HG03066 (cell line): ENCODE measurements at regions not wholly inside any gene's neighbourhood (a gene's known extent, or its start where the extent isn't known, plus 50 kb on each side); places are given as distances from the start of the nearest gene placed in this dataset.
"Not testable (repeated sequence)": the region's sequence is repeated elsewhere in the genome, so short reads cannot be mapped to it uniquely, and the experiment has no call there.

Experiments
- ATAC-seq: cut with Tn5 transposase; IDR thresholded peaks from one replicate; pipeline ENCODE4 v1.9.1; 2021; ENCODE audit warnings: low read depth; ENCODE audit not compliant: unreplicated experiment

DNA sequence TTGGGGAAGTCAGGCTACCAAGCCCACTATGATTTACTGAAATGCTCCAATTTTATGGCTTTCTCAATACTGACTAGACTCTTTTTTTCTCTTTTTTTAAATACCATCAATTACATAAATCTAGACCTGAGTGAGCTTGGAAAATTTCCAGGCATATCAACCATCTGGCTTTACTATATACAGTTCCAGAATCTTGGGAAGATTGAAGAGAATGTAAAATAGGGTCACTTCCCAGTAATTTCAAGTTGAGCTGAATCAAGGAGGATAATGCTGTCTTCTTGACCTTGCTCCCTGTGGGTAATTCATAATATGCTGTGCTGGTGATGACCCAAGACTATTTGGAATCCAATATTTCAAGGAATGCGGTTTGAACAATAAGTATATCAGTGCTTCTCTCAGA is 108.1 kb downstream of the MAP3K21 start:
- no peak for ATAC-seq

DNA sequence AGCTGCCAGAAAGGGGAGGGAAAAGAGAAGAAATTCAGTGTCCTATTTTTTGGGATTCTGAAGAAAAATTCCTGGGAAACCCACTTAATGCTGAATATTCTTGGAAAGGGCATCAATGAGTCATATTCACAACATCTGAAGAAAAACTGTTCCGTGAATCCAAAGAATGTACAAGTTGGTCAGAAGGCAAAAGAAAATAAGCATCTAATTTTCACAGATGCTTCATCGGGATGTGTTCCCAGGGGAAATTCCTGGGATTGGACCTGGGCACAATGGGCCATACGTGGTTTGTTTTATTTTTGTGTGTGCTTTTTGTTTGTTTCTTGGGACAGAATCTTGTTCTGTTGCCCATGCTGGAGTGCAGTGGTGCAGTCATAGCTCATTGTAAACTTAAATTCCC is 112.2 kb downstream of the MAP3K21 start:
- no peak for ATAC-seq

DNA sequence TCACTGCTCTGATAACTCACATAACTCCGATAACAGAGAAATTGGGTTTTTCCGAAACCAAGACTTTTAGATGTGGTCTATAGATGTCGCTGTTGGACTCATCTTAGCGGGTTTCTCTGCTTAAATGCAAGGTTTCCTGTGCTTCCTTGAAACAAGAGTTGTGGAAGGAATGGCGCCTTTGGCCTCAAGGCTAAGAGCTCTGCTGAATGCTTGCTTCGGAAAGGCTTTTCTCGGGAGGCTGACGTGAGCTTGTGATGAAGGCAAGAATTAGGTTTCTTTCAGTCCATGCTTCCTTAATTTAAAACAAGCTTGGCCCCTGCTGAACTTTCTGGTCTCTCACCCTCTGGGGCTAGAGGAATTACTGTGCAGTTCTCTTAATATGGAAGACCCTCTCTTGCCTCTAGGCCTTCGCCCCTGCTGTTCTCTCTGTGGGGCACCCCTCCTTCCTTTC is 113.5 kb downstream of the MAP3K21 start:
- peak; percentile 71 for ATAC-seq

DNA sequence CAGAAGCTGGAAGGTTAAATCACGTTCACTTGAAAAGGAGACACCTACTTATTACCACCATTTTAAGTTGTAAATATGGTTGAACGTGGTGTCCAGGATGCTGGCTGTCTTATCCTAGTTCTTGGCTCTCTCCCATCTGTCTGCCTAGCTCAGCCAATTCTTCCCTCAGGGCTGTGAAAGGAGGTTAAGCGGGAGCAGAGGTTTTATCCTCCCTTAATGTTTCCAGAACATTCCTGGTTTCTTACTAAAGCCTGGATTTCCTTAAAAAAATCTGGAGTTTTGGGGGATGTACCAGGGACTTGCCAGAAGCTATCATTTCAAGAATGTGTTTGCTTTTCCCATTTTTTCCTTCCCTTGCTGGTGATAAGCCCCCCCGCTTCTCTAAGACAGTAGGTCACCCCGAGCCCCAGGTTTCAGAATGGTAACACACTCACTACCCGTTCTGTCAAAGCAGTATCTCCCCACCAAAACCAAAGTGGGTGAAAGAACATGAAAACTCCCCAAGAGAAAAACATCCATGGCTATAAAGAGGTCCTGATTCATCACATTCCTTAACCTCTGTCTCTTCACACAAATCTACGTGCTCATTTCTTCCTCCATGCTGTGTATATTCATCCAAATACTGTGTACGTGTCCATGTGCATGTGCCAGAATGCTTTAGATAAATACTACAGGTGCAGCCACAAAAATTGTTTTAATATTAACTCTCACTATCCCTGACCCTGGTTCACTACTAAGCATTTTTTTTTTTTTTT is 114.7 kb downstream of the MAP3K21 start:
- ATAC-seq = no peak

DNA sequence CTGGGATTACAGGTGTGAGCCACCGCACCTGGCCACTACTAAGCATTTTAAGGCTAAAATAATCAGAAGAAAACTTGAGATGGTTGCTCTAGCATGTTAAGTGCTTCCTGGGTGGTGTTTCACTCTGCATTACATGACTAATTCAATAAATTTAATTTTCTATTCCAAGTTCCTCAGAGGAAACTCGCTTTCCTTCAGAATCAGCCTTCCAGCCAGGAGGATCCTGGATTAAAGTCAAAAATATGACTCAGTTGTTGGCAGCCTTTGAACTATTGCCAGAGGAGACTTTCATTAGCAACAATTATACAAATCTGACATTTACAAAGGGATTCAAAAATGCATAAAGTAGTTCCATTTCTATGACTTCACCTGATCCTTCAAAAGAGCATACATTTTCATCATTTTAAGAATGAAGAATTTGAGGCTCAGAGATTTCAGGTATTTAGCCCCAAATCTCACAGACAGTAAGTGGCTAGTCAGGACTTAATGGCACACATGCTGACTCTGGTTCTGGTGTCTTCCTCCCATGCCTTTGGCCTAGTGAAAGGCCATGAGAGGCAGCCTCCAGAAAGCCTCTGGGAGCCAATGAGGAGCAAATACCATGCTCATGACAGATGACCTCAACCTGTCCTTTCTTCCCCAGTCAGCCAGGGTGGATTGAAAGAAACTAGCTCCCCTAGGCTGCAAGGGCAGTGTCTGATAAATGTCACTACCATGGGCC is 115.7 kb downstream of the MAP3K21 start:
- no peak for ATAC-seq

DNA sequence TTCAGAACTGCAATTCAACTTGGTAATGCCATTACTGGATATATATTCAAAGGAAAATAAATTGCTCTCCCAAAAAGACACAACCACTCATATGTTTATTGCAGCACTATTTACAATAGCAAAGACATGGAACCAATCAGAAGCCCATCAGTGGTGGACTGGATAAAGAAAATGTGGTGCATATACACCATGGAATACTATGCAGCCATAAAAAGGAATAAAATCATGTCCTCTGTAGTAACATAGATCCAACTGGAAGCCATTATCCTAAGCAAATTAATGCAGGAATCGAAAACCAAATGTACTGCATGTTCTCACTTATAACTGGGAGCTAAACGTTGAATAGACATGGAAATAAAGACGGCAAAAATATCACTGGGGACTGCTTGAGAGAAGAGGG is 117.0 kb downstream of the MAP3K21 start:
- ATAC-seq = no peak

DNA sequence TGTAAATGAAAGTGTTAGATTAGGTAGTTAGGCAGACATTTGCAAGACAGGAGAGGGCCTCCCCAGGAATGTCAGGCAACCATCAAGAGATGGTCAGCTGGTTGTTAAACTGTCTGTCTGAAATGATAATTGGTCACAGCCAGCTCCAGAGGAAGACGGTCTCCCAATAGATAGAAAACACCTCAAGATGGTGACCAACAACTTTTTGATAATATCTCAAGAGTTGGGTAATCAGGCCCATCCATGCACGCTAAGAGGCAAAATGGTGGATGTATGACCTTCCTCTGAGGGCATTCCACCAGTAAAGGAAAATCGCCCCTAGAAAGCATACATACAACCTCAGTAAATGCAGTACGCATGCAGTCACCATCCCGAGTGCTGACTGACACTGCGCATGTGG is 118.2 kb downstream of the MAP3K21 start:
- ATAC-seq = no peak

DNA sequence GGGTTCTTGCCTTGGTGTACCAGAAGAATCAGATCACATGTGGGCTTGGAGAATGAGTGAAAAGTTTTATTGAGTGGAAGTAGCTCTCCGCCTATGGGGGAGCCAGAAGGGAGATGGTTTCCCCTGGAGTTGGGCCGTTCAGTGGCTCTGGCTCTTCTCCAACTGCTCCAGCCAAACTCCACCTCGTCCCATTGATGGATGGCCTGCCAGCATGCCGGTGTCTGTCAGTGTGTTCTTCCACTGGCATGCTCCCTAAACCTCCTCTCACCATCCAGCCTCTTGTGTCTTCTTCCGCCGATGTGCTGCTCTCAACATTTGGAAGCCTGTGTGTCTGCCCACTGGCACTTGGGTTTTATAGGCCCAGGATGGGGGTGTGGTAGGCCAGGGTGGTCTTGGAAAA is 119.4 kb downstream of the MAP3K21 start:
- ATAC-seq = no peak

DNA sequence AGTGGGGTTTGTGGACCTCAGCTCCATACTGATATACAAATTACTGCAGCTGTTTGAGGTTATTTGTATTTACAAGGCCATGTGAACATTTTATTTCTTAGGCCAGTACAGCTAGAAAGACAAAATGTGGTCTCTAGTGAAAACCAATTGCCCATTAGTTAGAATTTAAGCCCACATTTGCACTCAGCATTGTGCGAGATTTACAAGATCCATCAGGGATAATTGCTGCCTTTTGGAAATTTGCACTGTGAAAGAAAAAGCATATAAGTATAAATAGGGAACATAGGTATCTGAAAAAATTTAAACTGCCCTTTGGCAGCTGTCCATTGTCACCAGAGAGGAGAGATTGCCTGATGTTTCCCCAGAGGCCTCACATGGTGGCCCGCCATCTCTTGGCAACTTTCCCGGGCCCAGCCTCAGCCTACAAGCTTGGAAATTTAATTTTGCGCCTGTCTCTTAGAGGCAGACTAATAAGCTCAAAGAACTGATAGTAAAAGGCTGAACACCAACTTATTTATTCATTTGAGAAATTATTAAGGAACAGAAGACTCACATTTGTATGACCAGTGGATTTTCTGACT is 120.7 kb downstream of the MAP3K21 start:
- ATAC-seq = no peak

DNA sequence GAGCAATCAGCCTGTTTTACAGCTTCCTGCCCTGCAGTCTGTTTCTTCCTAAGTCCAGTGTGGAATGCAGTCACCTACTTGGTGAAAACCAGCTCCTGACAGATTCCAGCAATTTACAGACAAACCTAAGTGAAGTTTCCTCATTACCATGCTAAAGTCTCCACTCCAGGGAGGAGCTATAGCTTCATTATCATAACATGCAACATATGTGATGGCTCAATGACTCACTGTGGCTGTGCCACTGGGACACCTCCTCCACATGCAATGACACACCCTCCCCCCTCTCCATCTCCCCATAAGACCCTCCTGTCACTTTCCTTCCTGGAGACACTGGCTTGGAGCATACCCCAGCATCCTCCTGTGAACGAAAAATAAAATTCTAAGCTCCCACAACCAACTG is 125.2 kb downstream of the MAP3K21 start:
- ATAC-seq = no peak

DNA sequence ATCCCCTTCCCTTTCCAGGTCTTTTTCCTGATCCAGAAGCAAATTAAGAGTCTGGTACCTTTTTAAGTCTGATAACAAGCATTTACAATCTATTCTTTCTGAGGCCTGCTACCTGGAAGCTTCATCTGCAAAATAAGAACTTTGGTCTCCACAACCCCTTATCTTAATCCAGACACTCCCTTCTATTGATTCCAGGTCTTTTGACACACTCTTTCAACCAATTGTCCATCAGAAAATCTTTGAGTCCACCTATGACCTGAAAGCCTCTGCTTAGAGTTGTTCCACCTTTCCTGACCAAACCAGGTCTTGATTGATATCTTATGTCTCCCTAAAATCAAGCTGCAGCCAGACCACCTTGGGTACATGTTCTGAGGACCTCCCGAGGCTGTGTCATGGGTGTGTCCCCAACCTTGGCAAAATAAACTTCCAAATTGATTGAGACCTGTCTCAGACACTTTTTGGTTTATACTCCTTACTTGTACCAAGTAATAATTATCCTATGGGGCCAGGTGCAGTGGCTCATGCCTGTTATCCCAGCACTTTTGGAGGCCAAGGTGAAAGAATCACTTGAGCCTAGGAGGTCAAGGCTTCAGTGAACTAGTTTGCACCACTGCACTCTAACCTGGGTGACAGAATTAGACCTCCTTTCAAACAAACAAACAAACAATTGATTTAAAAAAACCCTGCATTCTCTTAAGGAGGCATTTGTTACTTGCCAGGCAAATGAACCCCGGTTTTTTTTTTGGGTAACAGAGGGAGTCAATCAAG is 126.1 kb downstream of the MAP3K21 start:
- no peak for ATAC-seq

DNA sequence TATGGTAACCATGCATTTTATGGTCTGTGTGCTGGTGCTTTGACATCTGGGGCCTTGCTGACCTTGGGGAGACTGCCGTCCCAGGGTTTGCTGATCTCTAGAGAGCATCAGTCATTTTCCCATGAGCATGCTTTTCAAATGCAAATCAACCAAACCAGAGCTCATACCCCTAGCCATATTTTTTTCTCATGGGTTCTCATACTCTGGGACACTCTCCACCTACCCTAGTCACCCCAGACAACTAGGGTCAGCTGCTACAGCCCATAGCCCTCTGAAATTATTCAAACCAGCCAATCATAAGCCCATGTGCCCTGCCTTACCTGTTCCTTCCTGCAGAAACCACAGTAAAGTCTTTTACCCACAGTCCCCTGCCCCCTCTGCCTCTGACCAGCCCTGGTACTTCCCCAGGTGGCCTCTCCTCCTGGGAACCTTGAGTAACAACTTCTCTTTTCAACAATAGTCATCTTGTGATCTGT is 132.0 kb downstream of the MAP3K21 start:
- no peak for ATAC-seq

DNA sequence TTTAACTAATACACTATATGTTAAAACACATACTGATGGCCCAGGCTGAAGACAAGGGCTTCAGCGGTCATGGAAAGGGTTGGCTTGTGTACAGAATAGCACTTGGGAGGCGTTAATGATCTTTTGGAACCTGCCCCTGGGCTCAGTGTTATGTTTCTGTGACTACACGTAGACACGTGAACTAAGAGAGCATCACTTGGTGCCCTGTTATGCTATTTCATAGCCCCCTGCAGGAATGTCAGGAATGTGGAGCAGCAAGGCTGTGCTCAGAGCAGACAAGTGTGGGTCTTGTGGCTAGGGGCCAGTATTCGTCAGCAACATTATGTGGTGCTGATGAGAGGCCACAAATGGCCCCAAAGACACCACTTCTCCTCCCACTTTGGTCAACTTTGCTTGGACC is 132.4 kb downstream of the MAP3K21 start:
- ATAC-seq = no peak

DNA sequence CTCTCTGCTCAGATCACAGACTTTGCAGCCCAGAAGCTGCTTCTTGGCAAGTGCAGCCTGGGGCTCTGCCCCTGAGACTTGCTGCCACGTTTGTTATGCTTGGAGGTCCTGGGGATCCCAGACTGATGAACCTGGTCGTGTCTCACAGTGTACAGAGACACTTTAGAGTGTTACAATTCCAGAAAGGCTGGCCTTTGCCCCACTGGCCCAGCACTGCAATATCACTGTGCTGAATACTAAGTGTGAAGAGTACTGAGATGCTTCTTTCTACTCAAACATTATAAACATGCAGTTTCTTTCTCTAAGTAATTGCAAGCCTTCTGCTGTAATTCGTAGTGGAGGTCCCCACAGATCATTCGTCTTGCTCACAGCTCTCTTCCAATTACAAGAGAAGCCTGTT is 133.2 kb downstream of the MAP3K21 start:
- no peak for ATAC-seq

DNA sequence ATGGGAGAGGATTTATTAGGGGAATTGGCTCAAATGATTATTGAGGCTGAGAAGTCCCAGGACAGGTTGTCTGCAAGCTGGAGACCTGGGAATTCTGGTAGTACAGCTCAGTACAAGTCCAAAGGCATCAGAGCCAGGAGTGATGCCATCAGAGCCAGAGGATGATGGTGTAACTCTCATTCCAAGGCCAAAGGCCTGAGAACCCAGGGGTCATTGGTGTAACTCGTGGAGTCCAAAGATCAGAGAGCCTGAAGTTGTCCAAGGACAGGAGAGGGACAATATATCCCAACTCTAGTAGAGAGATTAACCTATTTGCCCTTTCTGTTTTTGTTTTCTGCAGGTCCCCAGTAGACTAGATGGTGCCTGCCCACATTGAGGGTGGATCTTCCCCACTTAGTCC is 134.3 kb downstream of the MAP3K21 start:
- ATAC-seq = no peak

DNA sequence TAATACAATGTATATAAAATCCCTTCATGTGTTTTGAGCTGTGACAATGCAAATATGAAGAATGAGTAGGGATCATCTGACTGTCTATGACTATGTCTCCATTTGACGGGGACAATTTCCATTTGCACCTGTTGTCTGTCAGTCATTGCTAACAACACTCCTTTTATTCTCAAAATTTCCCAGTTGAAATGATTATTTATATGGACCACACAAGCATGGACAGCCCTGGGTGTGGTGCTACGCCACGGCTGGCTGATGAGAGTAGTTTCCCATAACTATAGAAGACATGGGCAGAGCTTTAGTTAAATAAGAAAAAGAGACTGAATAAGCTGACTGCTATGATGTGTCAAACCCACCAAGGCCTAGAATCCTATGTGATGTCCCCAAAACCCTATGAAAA is 135.8 kb downstream of the MAP3K21 start:
- ATAC-seq = no peak

DNA sequence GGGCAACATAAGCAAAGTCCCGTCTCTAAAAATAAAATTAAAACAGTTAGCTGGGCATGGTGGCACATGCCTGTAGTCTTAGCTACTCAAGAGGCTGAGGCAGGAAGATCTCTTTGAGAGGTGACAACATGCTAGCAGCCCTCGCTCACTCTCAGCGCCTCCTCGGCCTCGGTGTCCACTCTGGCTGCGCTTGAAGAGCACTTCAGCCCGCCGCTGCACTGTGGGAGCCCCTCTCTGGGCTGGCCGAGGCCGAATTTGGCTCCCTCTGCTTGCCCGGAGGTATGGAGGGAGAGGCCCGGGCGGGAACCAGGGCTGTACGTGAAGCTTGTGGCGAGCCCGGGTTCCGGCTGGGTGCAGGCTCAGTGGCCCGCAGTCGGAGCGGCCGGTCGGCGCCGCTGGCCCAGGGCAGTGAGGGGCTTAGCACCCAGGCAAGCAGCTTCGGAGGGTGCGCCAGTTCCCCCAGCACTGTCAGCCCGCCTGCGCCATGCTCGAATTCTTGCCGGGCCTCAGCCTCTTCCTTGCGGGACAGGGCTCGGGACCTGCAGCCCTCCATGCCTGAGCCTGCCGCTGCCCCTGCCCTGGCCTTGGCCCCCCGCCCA is 138.3 kb downstream of the MAP3K21 start:
- ATAC-seq = no peak

DNA sequence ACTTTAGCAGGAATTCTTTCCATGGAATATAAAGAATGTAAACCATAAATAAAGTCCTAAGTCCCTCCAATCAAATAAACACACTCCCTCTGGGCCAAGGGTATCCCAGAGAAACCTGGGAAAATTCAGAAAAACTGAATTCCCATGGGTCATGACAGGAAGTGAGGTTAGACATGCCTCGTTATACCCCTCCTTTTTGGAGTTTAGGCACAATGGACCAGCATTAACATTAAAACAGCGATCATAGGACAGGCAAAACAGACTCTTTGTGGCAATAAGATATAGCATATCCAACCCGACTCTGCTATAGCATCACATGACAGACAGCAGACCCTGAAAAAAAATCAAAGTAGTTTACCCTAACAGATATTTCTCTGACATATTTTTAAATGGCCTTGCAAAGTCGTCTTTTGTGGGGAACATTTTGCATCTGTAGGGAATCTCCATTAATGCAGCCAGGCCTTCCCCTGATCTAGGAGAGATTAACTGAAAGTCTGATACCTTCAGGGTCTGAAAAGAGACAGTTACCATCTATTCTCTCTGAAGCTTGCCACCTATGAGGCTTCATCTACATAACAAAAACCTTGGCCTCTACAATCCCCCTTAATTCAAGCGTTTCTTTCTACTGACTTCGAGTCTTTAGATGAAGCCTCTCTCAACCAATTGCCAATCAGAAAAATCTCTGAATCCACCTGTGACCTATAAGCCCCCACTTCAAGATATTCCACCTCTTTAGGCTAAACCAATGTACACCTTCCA is 143.0 kb upstream of the KCNK1 start:
- no peak for ATAC-seq

DNA sequence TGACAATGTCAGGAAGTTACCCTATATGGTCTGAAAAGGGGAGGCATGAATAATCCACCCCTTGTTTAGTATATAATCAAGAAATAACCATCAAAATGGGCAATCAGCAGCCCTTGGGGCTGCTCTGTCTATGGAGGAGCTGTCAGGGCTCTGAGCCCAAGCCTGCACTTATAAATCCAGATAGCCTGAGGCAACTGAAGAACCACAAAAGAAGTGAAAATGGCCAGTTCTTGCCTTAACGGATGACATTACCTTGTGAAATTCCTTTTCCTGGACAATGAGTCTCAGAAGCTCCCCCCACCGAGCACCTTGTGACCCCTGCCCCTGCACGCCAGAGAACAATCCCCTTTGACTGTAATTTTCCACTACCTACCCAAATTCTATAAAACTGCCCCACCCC is 142.1 kb upstream of the KCNK1 start:
- ATAC-seq = not testable (repeated sequence)

DNA sequence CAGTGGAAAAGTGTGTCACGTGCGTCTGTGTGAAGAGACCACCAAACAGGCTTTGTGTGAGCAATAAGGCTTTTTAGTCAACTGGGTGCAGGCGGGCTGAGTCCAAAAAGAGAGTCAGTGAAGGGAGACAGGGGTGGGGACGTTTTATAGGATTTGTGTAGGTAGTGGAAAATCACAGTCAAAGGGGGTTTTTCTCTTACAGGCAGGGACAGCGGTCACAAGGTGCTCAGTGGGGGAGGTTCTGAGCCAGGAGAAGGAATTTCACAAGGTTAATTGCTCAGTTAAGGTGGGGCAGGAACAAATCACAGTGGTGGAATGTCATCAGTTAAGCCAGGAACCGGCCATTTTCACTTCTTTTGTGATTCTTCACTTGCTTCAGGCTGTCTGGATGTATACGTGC is 141.1 kb upstream of the KCNK1 start:
- ATAC-seq = not testable (repeated sequence)
